ENCODE measurements at regions not wholly inside any gene's neighbourhood (a gene's known extent, or its start where the extent isn't known, plus 50 kb on each side); places are given as distances from the start of the nearest gene placed in this dataset.
"Not testable (repeated sequence)": the region's sequence is repeated elsewhere in the genome, so short reads cannot be mapped to it uniquely, and the experiment has no call there.

- H3K9me3 Mint-ChIP-seq: peaks cover 0 to 4% of the 10 kb centered on the region in 2 donors
- H3K27me3 Mint-ChIP-seq: peaks cover 6 to 12% of the 10 kb centered on the region in 2 donors
- no peaks in the 10 kb centered on the region for H3K36me3 Mint-ChIP-seq (ENCODE audit: insufficient read depth)
- H3K4me3 Mint-ChIP-seq: no peak overlapping the region
- peaks cover 0 to 2% of the 10 kb centered on the region in 2 donors for H3K4me1 Mint-ChIP-seq (ENCODE audit: low read depth in 2 of 2)
- no peak for ATAC-seq (replicated peaks)
- DNase-seq: no peak
- no peak overlapping the region for H3K27ac Mint-ChIP-seq
These were observed 124.6 kb upstream of the KCNAB1 start for GRCh38 chr3:155995525-155996370.

- ATAC-seq (replicated peaks) (no peak), DNase-seq (no peak)
- Mint-ChIP-seq H3K27me3 (peaks cover 6 to 12% of the 10 kb centered on the region in 2 donors), H3K4me3 (no peak overlapping the region), H3K9me3 (peaks cover 0 to 4% of the 10 kb centered on the region in 2 donors), H3K4me1 (ENCODE audit: low read depth in 2 of 2) (peaks cover 0 to 2% of the 10 kb centered on the region in 2 donors), H3K27ac (no peak overlapping the region), H3K36me3 (ENCODE audit: insufficient read depth) (no peaks in the 10 kb centered on the region)
These were observed 123.5 kb upstream of the KCNAB1 start for GRCh38 chr3:155996882-155997281.

GRCh38 chr3:155998173-155998572 is 122.2 kb upstream of the KCNAB1 start:
- not testable (repeated sequence) for H3K9me3 Mint-ChIP-seq; DNase-seq; H3K4me3 Mint-ChIP-seq; H3K27ac Mint-ChIP-seq; ATAC-seq (replicated peaks); H3K36me3 Mint-ChIP-seq (ENCODE audit: insufficient read depth); H3K4me1 Mint-ChIP-seq (ENCODE audit: low read depth in 2 of 2)
- peaks cover 14 to 18% of the 10 kb centered on the region in 2 donors for H3K27me3 Mint-ChIP-seq

- no peak overlapping the region for H3K4me3 Mint-ChIP-seq
- ATAC-seq (replicated peaks) (no peak), DNase-seq (no peak)
- H3K27me3 Mint-ChIP-seq: peaks cover 36 to 44% of the 10 kb centered on the region in 2 donors
- no peaks in the 10 kb centered on the region for H3K36me3 Mint-ChIP-seq (ENCODE audit: insufficient read depth)
- no peak overlapping the region for H3K27ac Mint-ChIP-seq
- H3K9me3 Mint-ChIP-seq: no peaks in the 10 kb centered on the region
- H3K4me1 Mint-ChIP-seq (ENCODE audit: low read depth in 2 of 2): no peaks in the 10 kb centered on the region
These were observed 114.6 kb upstream of the KCNAB1 start for GRCh38 chr3:156005736-156006135.

GRCh38 chr3:156010829-156011228 is 109.5 kb upstream of the KCNAB1 start:
- Mint-ChIP-seq H3K27ac (no peak overlapping the region), H3K4me1 (ENCODE audit: low read depth in 2 of 2) (no peaks in the 10 kb centered on the region), H3K4me3 (no peak overlapping the region), H3K27me3 (peaks cover 30 to 42% of the 10 kb centered on the region in 2 donors), H3K9me3 (no peaks in the 10 kb centered on the region), H3K36me3 (ENCODE audit: insufficient read depth) (no peaks in the 10 kb centered on the region)
- ATAC-seq (replicated peaks) (no peak), DNase-seq (no peak)

- peaks cover 19 to 20% of the 10 kb centered on the region in 2 donors for H3K27me3 Mint-ChIP-seq
- no peaks in the 10 kb centered on the region for H3K4me1 Mint-ChIP-seq (ENCODE audit: low read depth in 2 of 2)
- no peaks in the 10 kb centered on the region for H3K36me3 Mint-ChIP-seq (ENCODE audit: insufficient read depth)
- no peak for DNase-seq
- no peak for ATAC-seq (replicated peaks)
- H3K4me3 Mint-ChIP-seq: no peak overlapping the region
- H3K27ac Mint-ChIP-seq: no peak overlapping the region
- H3K9me3 Mint-ChIP-seq: no peaks in the 10 kb centered on the region
These were observed 105.9 kb upstream of the KCNAB1 start for GRCh38 chr3:156014489-156014888.

GRCh38 chr3:156016902-156017301 is 103.5 kb upstream of the KCNAB1 start:
- H3K27ac Mint-ChIP-seq: no peak overlapping the region
- no peaks in the 10 kb centered on the region for H3K4me1 Mint-ChIP-seq (ENCODE audit: low read depth in 2 of 2)
- no peak for DNase-seq
- no peaks in the 10 kb centered on the region for H3K36me3 Mint-ChIP-seq (ENCODE audit: insufficient read depth)
- no peaks in the 10 kb centered on the region for H3K9me3 Mint-ChIP-seq
- H3K27me3 Mint-ChIP-seq: peaks cover 16 to 19% of the 10 kb centered on the region in 2 donors
- no peak overlapping the region for H3K4me3 Mint-ChIP-seq
- ATAC-seq (replicated peaks): no peak

GRCh38 chr3:156017352-156018030 is 102.9 kb upstream of the KCNAB1 start:
- no peak overlapping the region for H3K27ac Mint-ChIP-seq
- H3K27me3 Mint-ChIP-seq: peaks cover 10 to 13% of the 10 kb centered on the region in 2 donors

GRCh38 chr3:156024904-156025533 is 95.4 kb upstream of the KCNAB1 start:
- DNase-seq (no peak), ATAC-seq (replicated peaks) (no peak)
- Mint-ChIP-seq H3K27me3 (peaks cover 19 to 30% of the 10 kb centered on the region in 2 donors), H3K36me3 (ENCODE audit: insufficient read depth) (no peaks in the 10 kb centered on the region), H3K27ac (no peak overlapping the region), H3K9me3 (no peaks in the 10 kb centered on the region), H3K4me3 (no peak overlapping the region), H3K4me1 (ENCODE audit: low read depth in 2 of 2) (no peaks in the 10 kb centered on the region)

More at GRCh38 chr3:156017352-156018030, 102.9 kb upstream of the KCNAB1 start:
- ATAC-seq (replicated peaks) (no peak), DNase-seq (no peak)
- H3K9me3 Mint-ChIP-seq: no peaks in the 10 kb centered on the region
- H3K36me3 Mint-ChIP-seq (ENCODE audit: insufficient read depth): no peaks in the 10 kb centered on the region
- no peaks in the 10 kb centered on the region for H3K4me1 Mint-ChIP-seq (ENCODE audit: low read depth in 2 of 2)
- no peak overlapping the region for H3K4me3 Mint-ChIP-seq

GRCh38 chr3:156029208-156029607 is 91.2 kb upstream of the KCNAB1 start:
- DNase-seq (no peak), ATAC-seq (replicated peaks) (no peak)
- no peaks in the 10 kb centered on the region for H3K36me3 Mint-ChIP-seq (ENCODE audit: insufficient read depth)
- H3K27me3 Mint-ChIP-seq: peaks cover 19 to 38% of the 10 kb centered on the region in 2 donors
- no peaks in the 10 kb centered on the region for H3K4me1 Mint-ChIP-seq (ENCODE audit: low read depth in 2 of 2)
- H3K27ac Mint-ChIP-seq: no peak overlapping the region
- H3K4me3 Mint-ChIP-seq: no peak overlapping the region
- no peaks in the 10 kb centered on the region for H3K9me3 Mint-ChIP-seq

- DNase-seq: no peak
- H3K27me3 Mint-ChIP-seq: peaks cover 15 to 35% of the 10 kb centered on the region in 2 donors
- no peak overlapping the region for H3K4me3 Mint-ChIP-seq
- H3K4me1 Mint-ChIP-seq (ENCODE audit: low read depth in 2 of 2): no peaks in the 10 kb centered on the region
- no peaks in the 10 kb centered on the region for H3K9me3 Mint-ChIP-seq
- H3K27ac Mint-ChIP-seq: no peak overlapping the region
- ATAC-seq (replicated peaks): no peak
- H3K36me3 Mint-ChIP-seq (ENCODE audit: insufficient read depth): no peaks in the 10 kb centered on the region
These were observed 89.7 kb upstream of the KCNAB1 start for GRCh38 chr3:156030723-156031122.

GRCh38 chr3:156033428-156033827 is 87.0 kb upstream of the KCNAB1 start:
- Mint-ChIP-seq H3K27me3 (peaks cover 15 to 19% of the 10 kb centered on the region in 2 donors), H3K36me3 (ENCODE audit: insufficient read depth) (no peaks in the 10 kb centered on the region), H3K27ac (no peak overlapping the region), H3K4me3 (no peak overlapping the region), H3K4me1 (ENCODE audit: low read depth in 2 of 2) (no peaks in the 10 kb centered on the region), H3K9me3 (no peaks in the 10 kb centered on the region)
- no peak for DNase-seq
- no peak for ATAC-seq (replicated peaks)

- H3K27ac Mint-ChIP-seq: no peak overlapping the region
- ATAC-seq (replicated peaks): no peak
- H3K4me3 Mint-ChIP-seq: no peak overlapping the region
- no peaks in the 10 kb centered on the region for H3K9me3 Mint-ChIP-seq
- H3K36me3 Mint-ChIP-seq (ENCODE audit: insufficient read depth): no peaks in the 10 kb centered on the region
- no peak for DNase-seq
- peaks cover 0 to 2% of the 10 kb centered on the region in 2 donors for H3K4me1 Mint-ChIP-seq (ENCODE audit: low read depth in 2 of 2)
- peaks cover 17 to 19% of the 10 kb centered on the region in 2 donors for H3K27me3 Mint-ChIP-seq
These were observed 85.2 kb upstream of the KCNAB1 start for GRCh38 chr3:156035158-156035557.

Measured in effector memory CD8-positive, alpha-beta T cell (primary cell).